GM21576 (cell line): ENCODE measurements at regions not wholly inside any gene's neighbourhood (a gene's known extent, or its start where the extent isn't known, plus 50 kb on each side); places are given as distances from the start of the nearest gene placed in this dataset.
"Not testable (repeated sequence)": the region's sequence is repeated elsewhere in the genome, so short reads cannot be mapped to it uniquely, and the experiment has no call there.

ENCODE experiments used
- ATAC-seq: cut with Tn5 transposase; IDR thresholded peaks from one replicate; pipeline ENCODE4 v1.9.1; 2021; ENCODE audit warnings: mild to moderate bottlenecking, moderate library complexity; ENCODE audit not compliant: unreplicated experiment

- ATAC-seq: no peak
These were observed 589.0 kb downstream of the C12orf50 start for GRCh38 chr12:87439990-87440827.

GRCh38 chr12:87430444-87430843 lies 598.8 kb downstream of the C12orf50 start:
- no peak for ATAC-seq

- ATAC-seq: no peak
These were observed 600.4 kb downstream of the C12orf50 start for GRCh38 chr12:87428701-87429277.

- ATAC-seq: no peak
These were observed 601.4 kb downstream of the C12orf50 start for GRCh38 chr12:87427770-87428169.

- ATAC-seq: no peak
These were observed 603.2 kb downstream of the C12orf50 start for GRCh38 chr12:87425942-87426554.

- ATAC-seq: not testable (repeated sequence)
These were observed 608.0 kb downstream of the C12orf50 start for GRCh38 chr12:87421233-87421632.

GRCh38 chr12:87413784-87414183 lies 615.4 kb downstream of the C12orf50 start:
- ATAC-seq: no peak

- ATAC-seq: no peak
These were observed 622.3 kb downstream of the C12orf50 start for GRCh38 chr12:87406926-87407325.

- no peak for ATAC-seq
These were observed 623.3 kb downstream of the C12orf50 start for GRCh38 chr12:87405918-87406317.

- ATAC-seq: not testable (repeated sequence)
These were observed 635.0 kb downstream of the C12orf50 start for GRCh38 chr12:87394168-87394567.

- no peak for ATAC-seq
These were observed 640.8 kb downstream of the C12orf50 start for GRCh38 chr12:87388376-87388775.

GRCh38 chr12:87385322-87385721 lies 643.9 kb downstream of the C12orf50 start:
- ATAC-seq: no peak

GRCh38 chr12:87384226-87384625 lies 645.0 kb downstream of the C12orf50 start:
- ATAC-seq: no peak

GRCh38 chr12:87383680-87384079 lies 645.5 kb downstream of the C12orf50 start:
- no peak for ATAC-seq

GRCh38 chr12:87382959-87383566 lies 646.1 kb downstream of the C12orf50 start:
- ATAC-seq: no peak

GRCh38 chr12:87382436-87382835 lies 646.8 kb downstream of the C12orf50 start:
- no peak for ATAC-seq

- ATAC-seq: no peak
These were observed 647.5 kb downstream of the C12orf50 start for GRCh38 chr12:87381742-87382141.

- no peak for ATAC-seq
These were observed 650.7 kb downstream of the C12orf50 start for GRCh38 chr12:87378526-87378925.

- ATAC-seq: no peak
These were observed 652.5 kb downstream of the C12orf50 start for GRCh38 chr12:87376722-87377121.

- no peak for ATAC-seq
These were observed 660.0 kb downstream of the C12orf50 start for GRCh38 chr12:87369161-87369560.

GRCh38 chr12:87368259-87368658 lies 660.9 kb downstream of the C12orf50 start:
- ATAC-seq: no peak

GRCh38 chr12:87365423-87365822 lies 663.8 kb downstream of the C12orf50 start:
- ATAC-seq: no peak
